Adipocyte (in vitro differentiated cells): ENCODE measurements at regions not wholly inside any gene's neighbourhood (a gene's known extent, or its start where the extent isn't known, plus 50 kb on each side); places are given as distances from the start of the nearest gene placed in this dataset.
"Not testable (repeated sequence)": the region's sequence is repeated elsewhere in the genome, so short reads cannot be mapped to it uniquely, and the experiment has no call there.

Experiments used
- DNase-seq: peaks from one replicate; pipeline ENCODE4 v3.0.0-alpha.2; 2015; ENCODE audit warnings: low read depth
- H3K27me3 ChIP-seq: replicated peaks from 2 replicates; pipeline ENCODE4 v1.7.0; 2013; ENCODE audit warnings: mild to moderate bottlenecking, low read length, moderate library complexity; ENCODE audit not compliant: control insufficient read depth, insufficient read depth
- H3K36me3 ChIP-seq: 2 replicates; pipeline ENCODE4 v1.7.0; 2013; ENCODE audit warnings: low read length, mild to moderate bottlenecking, moderate library complexity; ENCODE audit not compliant: control insufficient read depth, insufficient read depth, severe bottlenecking
- H3K4me1 ChIP-seq: 2 replicates; pipeline ENCODE4 v1.7.0; 2013; ENCODE audit warnings: mild to moderate bottlenecking, low read length, moderate library complexity; ENCODE audit not compliant: control insufficient read depth, insufficient read depth
- H3K4me3 ChIP-seq: 2 replicates; pipeline ENCODE4 v1.7.0; 2013; ENCODE audit warnings: mild to moderate bottlenecking, low read length, moderate library complexity
- H3K9ac ChIP-seq: 2 replicates; pipeline ENCODE4 v1.7.0; 2013; ENCODE audit warnings: mild to moderate bottlenecking, low read length, moderate library complexity
- H3K9me3 ChIP-seq: 2 replicates; pipeline ENCODE4 v1.7.0; 2013; ENCODE audit warnings: mild to moderate bottlenecking, low read length, moderate library complexity; ENCODE audit not compliant: control insufficient read depth

GRCh38 chr1:9442986-9443385 is 96.3 kb upstream of the SLC25A33 start:
- Histone ChIP-seq H3K36me3 (no peaks in the 10 kb centered on the region), H3K27me3 (peaks cover 4% of the 10 kb centered on the region), H3K4me1 (peaks cover 30% of the 10 kb centered on the region), H3K4me3 (no peak overlapping the region), H3K9me3 (no peaks in the 10 kb centered on the region), H3K9ac (no peak overlapping the region)
- DNase-seq = no peak

GRCh38 chr1:9443913-9444445 is 95.3 kb upstream of the SLC25A33 start:
- Histone ChIP-seq H3K9ac (no peak overlapping the region), H3K27me3 (peaks cover 4% of the 10 kb centered on the region), H3K9me3 (no peaks in the 10 kb centered on the region), H3K4me1 (peaks cover 20% of the 10 kb centered on the region), H3K36me3 (no peaks in the 10 kb centered on the region), H3K4me3 (no peak overlapping the region)
- peak; percentile 23 for DNase-seq

GRCh38 chr1:9444532-9444931 is 94.7 kb upstream of the SLC25A33 start:
- no peak overlapping the region for H3K4me3 ChIP-seq

GRCh38 chr1:9445081-9445480 is 94.2 kb upstream of the SLC25A33 start:
- H3K4me1 ChIP-seq = peaks cover 20% of the 10 kb centered on the region
- H3K4me3 ChIP-seq, H3K9me3 ChIP-seq, H3K27me3 ChIP-seq, DNase-seq, H3K9ac ChIP-seq, H3K36me3 ChIP-seq: not testable (repeated sequence)

More at GRCh38 chr1:9444532-9444931, 94.7 kb upstream of the SLC25A33 start:
- Histone ChIP-seq H3K4me1 (peaks cover 15% of the 10 kb centered on the region), H3K9ac (no peak overlapping the region), H3K36me3 (no peaks in the 10 kb centered on the region), H3K9me3 (no peaks in the 10 kb centered on the region), H3K27me3 (peaks cover 4% of the 10 kb centered on the region)
- DNase-seq = no peak

GRCh38 chr1:9447215-9447960 is 91.9 kb upstream of the SLC25A33 start:
- Histone ChIP-seq H3K27me3 (peaks cover 4% of the 10 kb centered on the region), H3K36me3 (no peaks in the 10 kb centered on the region), H3K9ac (no peak overlapping the region), H3K4me1 (peaks cover 15% of the 10 kb centered on the region), H3K4me3 (no peak overlapping the region), H3K9me3 (no peaks in the 10 kb centered on the region)
- no peak for DNase-seq

- Histone ChIP-seq H3K4me1 (peaks cover 25% of the 10 kb centered on the region), H3K27me3 (no peaks in the 10 kb centered on the region), H3K36me3 (no peaks in the 10 kb centered on the region), H3K4me3 (no peak overlapping the region), H3K9me3 (no peaks in the 10 kb centered on the region), H3K9ac (no peak overlapping the region)
- DNase-seq = peak; percentile 50
Measured at GRCh38 chr1:9448132-9449109, 90.8 kb upstream of the SLC25A33 start.

- Histone ChIP-seq H3K9me3 (no peaks in the 10 kb centered on the region), H3K36me3 (no peaks in the 10 kb centered on the region), H3K4me1 (peaks cover 27% of the 10 kb centered on the region), H3K27me3 (no peaks in the 10 kb centered on the region), H3K4me3 (no peak overlapping the region), H3K9ac (no peak overlapping the region)
- DNase-seq = peak; percentile 81
Measured at GRCh38 chr1:9449110-9449627, 90.1 kb upstream of the SLC25A33 start.

- DNase-seq = no peak
- no peaks in the 10 kb centered on the region for H3K9me3 ChIP-seq
- H3K9ac ChIP-seq = no peak overlapping the region
- H3K36me3 ChIP-seq = no peaks in the 10 kb centered on the region
- H3K4me1 ChIP-seq = peaks cover 32% of the 10 kb centered on the region
- no peak overlapping the region for H3K4me3 ChIP-seq
- H3K27me3 ChIP-seq = no peaks in the 10 kb centered on the region
Measured at GRCh38 chr1:9449976-9450696, 89.1 kb upstream of the SLC25A33 start.

- DNase-seq = no peak
- Histone ChIP-seq H3K27me3 (no peaks in the 10 kb centered on the region), H3K4me1 (peaks cover 41% of the 10 kb centered on the region), H3K9ac (no peak overlapping the region), H3K4me3 (no peak overlapping the region), H3K36me3 (no peaks in the 10 kb centered on the region), H3K9me3 (no peaks in the 10 kb centered on the region)
Measured at GRCh38 chr1:9451081-9451480, 88.2 kb upstream of the SLC25A33 start.

- H3K4me1 ChIP-seq = peaks cover 42% of the 10 kb centered on the region
- no peaks in the 10 kb centered on the region for H3K27me3 ChIP-seq
Measured at GRCh38 chr1:9452516-9453140, 86.6 kb upstream of the SLC25A33 start.

More at GRCh38 chr1:9452516-9453140, 86.6 kb upstream of the SLC25A33 start:
- H3K9me3 ChIP-seq = no peaks in the 10 kb centered on the region
- no peak for DNase-seq
- H3K4me3 ChIP-seq = no peak overlapping the region
- H3K9ac ChIP-seq = no peak overlapping the region
- no peaks in the 10 kb centered on the region for H3K36me3 ChIP-seq
